Right atrium auricular region (tissue), 2 donors: ENCODE measurements at regions not wholly inside any gene's neighbourhood (a gene's known extent, or its start where the extent isn't known, plus 50 kb on each side); places are given as distances from the start of the nearest gene placed in this dataset.

Experiments
- DNase-seq: peaks from one replicate; pipeline ENCODE4 v3.0.0-alpha.2; 2019; ENCODE audit warnings: low spot score
- H3K27ac ChIP-seq, 2 donors: fragments of 200-600 bp; sonication (generic); 1 replicate in 1 of 2; 2 replicates in 1 of 2; pipeline ENCODE4 v1.5.1; 2016 to 2019
- H3K27me3 ChIP-seq, 2 donors: fragments of 200-600 bp; sonication (generic); one replicate each; pipeline versions ENCODE4 v1.5.1 to v1.6.0; 2017 to 2019
- H3K36me3 ChIP-seq: fragments of 200-600 bp; sonication (generic); one replicate; pipeline ENCODE4 v1.5.1; 2016
- H3K4me1 ChIP-seq, 2 donors: fragments of 200-600 bp; sonication (generic); one replicate each; pipeline versions ENCODE4 v1.5.1 to v1.6.0; 2017 to 2019
- H3K4me3 ChIP-seq, 2 donors: fragments of 200-600 bp; sonication (generic); 1 replicate in 1 of 2; 2 replicates in 1 of 2; pipeline ENCODE4 v1.5.1; 2017 to 2019; ENCODE audit warnings: mild to moderate bottlenecking in 1 of 2, moderate library complexity in 1 of 2
- H3K9me3 ChIP-seq, 2 donors: fragments of 200-600 bp; sonication (generic); one replicate each; pipeline ENCODE4 v1.5.1; 2019
- TF ChIP-seq, protein P1 (sequence below), 2 donors: fragments of 200-600 bp; sonication (generic); IDR thresholded peaks; one replicate each; pipeline ENCODE4 v1.5.1; 2019; ENCODE audit warnings: antibody characterized with exemption in 2 of 2

DNA sequence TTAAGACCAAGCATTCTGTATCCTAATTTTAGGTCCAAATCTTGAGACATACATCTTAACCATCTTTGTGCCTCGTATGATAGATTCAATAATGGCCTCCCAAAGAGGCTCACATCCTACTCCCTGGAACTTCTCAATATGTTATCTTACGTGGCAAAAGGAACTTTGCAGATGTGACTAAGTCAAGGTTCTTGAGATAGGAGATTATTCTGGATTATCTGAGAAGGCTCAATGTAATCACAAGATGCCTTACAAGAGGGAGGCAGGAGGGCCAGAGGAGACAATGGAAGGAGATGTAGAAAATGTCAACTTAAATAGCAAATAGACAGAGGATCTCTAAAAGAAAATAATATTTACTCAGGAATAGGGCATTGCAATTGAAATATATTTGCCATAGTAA is 548.9 kb downstream of the MATN1 start:
- TF ChIP-seq, protein P1, sequence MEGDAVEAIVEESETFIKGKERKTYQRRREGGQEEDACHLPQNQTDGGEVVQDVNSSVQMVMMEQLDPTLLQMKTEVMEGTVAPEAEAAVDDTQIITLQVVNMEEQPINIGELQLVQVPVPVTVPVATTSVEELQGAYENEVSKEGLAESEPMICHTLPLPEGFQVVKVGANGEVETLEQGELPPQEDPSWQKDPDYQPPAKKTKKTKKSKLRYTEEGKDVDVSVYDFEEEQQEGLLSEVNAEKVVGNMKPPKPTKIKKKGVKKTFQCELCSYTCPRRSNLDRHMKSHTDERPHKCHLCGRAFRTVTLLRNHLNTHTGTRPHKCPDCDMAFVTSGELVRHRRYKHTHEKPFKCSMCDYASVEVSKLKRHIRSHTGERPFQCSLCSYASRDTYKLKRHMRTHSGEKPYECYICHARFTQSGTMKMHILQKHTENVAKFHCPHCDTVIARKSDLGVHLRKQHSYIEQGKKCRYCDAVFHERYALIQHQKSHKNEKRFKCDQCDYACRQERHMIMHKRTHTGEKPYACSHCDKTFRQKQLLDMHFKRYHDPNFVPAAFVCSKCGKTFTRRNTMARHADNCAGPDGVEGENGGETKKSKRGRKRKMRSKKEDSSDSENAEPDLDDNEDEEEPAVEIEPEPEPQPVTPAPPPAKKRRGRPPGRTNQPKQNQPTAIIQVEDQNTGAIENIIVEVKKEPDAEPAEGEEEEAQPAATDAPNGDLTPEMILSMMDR (IDR thresholded peaks at IDR 0.05): no peak
- no peak overlapping the region for H3K4me3 ChIP-seq
- no peaks in the 10 kb centered on the region for H3K4me1 ChIP-seq
- H3K27ac ChIP-seq: no peak overlapping the region
- H3K9me3 ChIP-seq: no peaks in the 10 kb centered on the region
- DNase-seq: no peak
- no peaks in the 10 kb centered on the region for H3K27me3 ChIP-seq
- H3K36me3 ChIP-seq: no peaks in the 10 kb centered on the region

DNA sequence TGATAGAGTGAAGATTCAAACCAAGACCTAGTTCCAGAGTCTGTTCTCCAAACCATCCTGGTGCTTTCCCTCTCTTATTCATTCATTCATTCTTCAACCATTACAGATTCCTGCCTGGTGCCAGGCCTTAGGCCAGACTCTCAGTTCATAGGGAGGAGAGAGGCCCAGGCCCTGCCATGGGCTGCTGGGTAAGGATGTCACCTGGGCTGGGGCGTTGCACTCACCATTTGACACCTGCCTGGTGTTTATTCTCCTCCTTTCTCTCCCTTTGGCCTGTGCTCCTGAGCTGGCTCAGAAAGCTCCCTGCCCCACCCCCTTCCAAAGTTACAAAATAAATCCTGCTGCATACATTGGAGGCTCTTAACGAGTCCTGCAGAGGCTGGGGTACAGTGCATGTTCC is 549.8 kb downstream of the MATN1 start:
- Histone ChIP-seq H3K36me3 (no peaks in the 10 kb centered on the region), H3K4me3 (no peak overlapping the region), H3K27me3 (no peaks in the 10 kb centered on the region), H3K4me1 (no peaks in the 10 kb centered on the region), H3K9me3 (no peaks in the 10 kb centered on the region), H3K27ac (no peak overlapping the region)
- TF ChIP-seq, protein P1 (IDR thresholded peaks at IDR 0.05): no peak
- DNase-seq: no peak

DNA sequence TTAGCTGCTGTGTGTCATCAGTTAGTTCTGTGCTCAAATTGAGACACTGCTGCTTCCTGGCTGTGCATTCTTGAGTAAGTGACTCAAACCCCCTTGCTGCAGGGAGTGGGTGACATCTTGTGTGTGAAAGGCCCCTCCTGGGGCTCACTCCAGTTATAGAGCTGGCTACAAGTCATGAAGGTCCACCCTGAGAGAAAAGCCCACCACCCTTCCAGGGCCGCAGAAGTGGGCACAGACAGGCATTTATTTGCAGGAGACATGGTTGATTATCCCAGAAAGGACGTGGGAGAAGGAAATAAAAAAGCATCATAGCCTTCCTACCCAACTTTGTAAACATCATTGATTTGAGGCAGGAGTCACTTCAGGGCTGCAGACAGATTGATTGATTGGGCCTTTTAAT is 550.6 kb downstream of the MATN1 start:
- Histone ChIP-seq H3K4me3 (no peak overlapping the region), H3K9me3 (no peaks in the 10 kb centered on the region), H3K27me3 (no peaks in the 10 kb centered on the region), H3K27ac (no peak overlapping the region), H3K4me1 (no peaks in the 10 kb centered on the region), H3K36me3 (no peaks in the 10 kb centered on the region)
- TF ChIP-seq, protein P1 (IDR thresholded peaks at IDR 0.05): no peak
- no peak for DNase-seq

DNA sequence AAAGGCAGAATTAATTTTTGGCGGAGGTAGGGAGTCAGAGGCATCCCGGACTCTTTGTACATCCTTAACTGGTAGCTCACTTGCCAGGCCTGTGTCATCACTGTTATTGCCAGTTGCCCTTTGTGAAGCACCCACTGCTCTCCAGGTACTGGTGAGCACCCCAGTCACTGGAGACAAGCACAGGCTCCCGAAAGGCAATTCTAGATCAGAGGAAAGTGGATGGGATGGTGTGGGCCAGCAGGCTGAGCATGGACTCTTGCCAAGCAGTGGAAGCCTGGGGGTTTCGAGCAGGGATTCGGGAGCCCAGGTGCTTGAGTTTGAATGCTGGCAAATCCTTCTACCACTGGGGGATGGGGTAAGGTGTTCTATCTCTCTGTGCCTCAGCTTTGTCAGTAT is 551.1 kb downstream of the MATN1 start:
- H3K4me3 ChIP-seq: no peak overlapping the region
- H3K36me3 ChIP-seq: no peaks in the 10 kb centered on the region
- TF ChIP-seq, protein P1 (IDR thresholded peaks at IDR 0.05): no peak
- no peak for DNase-seq
- no peaks in the 10 kb centered on the region for H3K9me3 ChIP-seq
- H3K4me1 ChIP-seq: no peaks in the 10 kb centered on the region
- H3K27me3 ChIP-seq: no peaks in the 10 kb centered on the region
- H3K27ac ChIP-seq: no peak overlapping the region

DNA sequence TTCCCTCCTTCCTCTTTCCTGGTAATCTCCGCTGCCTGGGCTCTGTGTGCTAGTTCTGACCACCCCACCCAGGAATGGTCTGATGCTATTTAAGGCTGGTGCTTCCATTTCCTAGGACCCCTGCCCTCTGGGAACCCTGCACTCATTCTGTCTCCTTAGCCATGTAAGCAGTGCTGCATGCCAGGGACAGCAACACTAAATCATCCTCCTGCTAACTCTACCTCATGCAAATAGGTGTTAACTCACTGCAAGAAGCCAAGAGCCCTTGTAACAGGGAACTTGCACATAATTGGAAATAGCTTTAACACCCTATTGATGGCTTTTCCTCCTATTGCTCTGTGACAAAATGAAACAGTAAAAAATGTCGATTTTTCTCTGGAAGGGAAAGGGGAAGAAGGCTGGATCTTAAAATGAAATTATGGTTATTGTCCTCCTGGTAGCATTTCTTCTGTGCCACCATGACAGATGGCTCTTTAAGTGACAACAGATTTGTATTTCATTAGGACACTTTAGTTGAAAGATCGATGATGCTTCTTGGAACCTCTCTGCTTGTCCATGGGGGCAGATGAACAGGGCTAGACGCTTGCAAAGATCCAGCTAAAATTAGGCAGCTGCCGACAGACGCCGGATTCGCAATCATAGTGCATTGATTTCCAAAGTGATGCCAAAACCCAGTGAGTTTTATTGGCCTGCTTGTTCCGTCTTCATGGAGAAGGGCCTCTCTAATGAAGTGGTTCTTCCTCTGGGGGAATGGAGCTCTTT is 551.7 kb downstream of the MATN1 start:
- TF ChIP-seq, protein P1 (IDR thresholded peaks at IDR 0.05): no peak
- Histone ChIP-seq H3K9me3 (no peaks in the 10 kb centered on the region), H3K27me3 (no peaks in the 10 kb centered on the region), H3K4me1 (no peaks in the 10 kb centered on the region), H3K27ac (no peak overlapping the region), H3K4me3 (no peak overlapping the region), H3K36me3 (no peaks in the 10 kb centered on the region)
- DNase-seq: no peak

DNA sequence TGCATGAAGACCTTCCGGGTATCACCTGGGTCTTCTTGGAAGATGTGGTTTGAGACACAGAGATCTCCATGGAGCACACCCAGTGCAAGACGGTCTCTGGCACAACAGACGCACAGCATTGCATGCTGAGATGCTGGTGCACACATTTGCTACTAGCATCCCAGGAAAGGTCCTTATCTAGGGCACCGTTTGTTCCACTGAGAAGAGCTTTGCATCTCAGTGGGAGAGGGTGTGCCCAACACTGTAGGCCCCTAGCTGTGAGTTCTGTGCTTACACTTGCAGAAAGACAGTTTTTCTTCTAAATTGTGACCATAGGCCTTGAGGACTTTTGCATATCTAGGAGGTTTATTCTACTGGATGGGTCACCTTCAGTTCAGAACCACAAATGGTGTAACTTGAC is 554.1 kb downstream of the MATN1 start:
- Histone ChIP-seq H3K36me3 (no peaks in the 10 kb centered on the region), H3K27me3 (no peaks in the 10 kb centered on the region), H3K9me3 (no peaks in the 10 kb centered on the region), H3K4me3 (no peak overlapping the region), H3K4me1 (no peaks in the 10 kb centered on the region), H3K27ac (no peak overlapping the region)
- DNase-seq: no peak
- TF ChIP-seq, protein P1 (IDR thresholded peaks at IDR 0.05): no peak
